ENCODE measurements at regions not wholly inside any gene's neighbourhood (a gene's known extent, or its start where the extent isn't known, plus 50 kb on each side); places are given as distances from the start of the nearest gene placed in this dataset.
"Not testable (repeated sequence)": the region's sequence is repeated elsewhere in the genome, so short reads cannot be mapped to it uniquely, and the experiment has no call there.

- no peak for DNase-seq
These were observed 136.4 kb downstream of the SST start for GRCh38 chr3:187533797-187534196.

- no peak for DNase-seq
These were observed 138.4 kb downstream of the SST start for GRCh38 chr3:187531831-187532230.

DNA sequence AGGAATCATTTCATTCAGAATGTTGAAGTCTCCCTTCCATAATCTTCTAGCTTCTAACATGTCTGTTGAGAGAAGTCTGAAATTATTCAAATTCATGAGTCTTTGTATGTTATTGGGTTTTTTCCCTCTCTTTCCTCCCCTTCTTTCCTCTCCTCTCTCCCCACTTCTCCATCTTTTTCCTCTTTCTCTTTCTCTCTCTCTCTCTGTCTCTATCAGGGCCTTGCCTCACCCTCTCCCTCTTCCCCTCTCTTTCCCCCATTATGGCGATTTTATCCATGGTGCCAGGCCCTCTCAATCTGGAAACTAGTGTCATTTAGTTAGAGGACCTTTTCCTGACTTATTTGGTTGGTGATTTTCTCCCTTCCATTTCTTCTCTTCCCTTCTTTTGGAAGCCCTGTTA lies 147.3 kb downstream of the SST start:
- no peak for DNase-seq

GRCh38 chr3:187522293-187522692 lies 147.9 kb downstream of the SST start:
- no peak for DNase-seq

DNA sequence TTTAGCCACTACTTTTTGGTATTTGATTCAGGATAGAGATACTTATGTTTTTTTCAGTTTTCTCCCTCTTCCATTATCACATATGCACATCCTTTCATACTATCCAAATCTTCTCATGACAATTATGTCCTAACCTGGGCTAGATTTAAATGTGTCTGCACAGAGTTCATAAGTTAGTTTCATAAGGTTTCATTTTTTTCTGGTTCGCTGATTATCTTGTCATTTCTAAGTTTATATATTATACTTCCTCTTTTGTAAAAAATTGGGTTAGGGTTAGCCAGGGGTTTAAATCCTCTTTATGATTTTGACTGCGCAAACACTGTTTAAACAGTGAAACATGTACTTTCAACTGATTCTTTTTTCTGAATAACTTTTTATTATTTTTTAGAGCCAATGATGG lies 148.6 kb downstream of the SST start:
- no peak for DNase-seq

DNA sequence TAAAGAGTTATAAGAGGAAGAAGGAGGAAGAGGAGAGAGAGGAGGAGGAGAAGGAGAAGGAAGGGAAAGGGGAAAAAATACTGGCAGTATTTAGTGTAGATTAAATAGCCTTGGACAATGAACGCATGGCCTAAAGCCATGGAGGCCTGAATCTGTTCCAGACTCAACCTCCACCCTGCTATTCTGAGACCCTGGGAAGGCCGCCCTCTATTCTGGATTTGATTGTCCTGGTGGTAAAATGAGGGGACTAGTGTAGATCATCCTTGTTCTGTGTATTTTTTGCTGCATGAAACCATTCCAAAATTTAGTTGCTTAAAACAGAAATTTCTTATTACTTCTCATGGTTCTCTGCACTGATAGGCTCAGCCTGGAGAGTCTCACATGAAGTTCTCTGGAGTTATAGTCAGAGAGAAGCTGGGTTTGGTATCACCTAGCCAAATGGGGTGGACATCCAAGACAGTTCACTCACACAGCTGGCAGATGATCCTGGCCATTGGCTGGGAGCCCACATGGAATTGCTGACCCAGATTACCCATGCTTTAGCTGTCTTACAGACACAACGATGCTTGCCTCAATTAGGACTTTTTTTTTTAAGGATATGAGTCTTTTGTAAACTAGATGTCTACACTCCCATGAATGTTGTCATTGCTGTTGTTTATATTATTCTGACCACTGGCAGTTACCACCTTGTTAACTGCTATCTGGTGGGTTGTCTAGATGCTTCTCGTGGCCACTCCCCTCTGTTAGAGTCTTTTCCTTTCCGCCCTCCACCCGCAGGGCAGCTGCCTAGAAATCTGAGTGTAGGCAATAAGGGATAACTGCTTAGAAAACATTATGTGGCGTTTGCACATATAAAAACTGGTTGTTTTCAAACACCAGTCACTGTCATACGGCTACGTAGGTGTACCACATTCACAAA lies 149.9 kb downstream of the SST start:
- no peak for DNase-seq

DNA sequence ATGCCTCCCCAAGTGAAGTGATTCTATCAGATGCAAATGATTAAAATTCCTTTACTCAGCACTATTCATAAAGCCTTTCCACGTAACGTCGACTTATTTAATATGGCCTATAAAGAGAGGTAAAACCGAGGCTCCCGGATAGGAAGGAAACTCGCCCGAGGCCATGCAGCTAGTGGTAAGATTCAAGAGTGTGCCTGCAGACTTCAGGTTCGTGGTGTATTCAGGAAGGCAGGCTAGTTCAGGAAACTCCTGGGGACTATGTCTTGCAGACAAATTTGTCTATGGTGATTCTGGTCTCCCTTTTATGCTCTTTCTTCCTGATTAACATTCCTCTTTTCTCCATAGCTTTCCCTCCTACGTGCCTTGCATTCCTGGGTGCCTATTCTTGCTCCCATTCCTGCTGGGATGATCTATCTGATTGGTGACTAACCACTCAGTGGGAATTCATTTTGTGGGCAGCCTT lies 150.7 kb downstream of the SST start:
- no peak for DNase-seq

- DNase-seq, result no peak
These were observed 150.4 kb downstream of the RTP4 start for GRCh38 chr3:187518616-187519015.

DNA sequence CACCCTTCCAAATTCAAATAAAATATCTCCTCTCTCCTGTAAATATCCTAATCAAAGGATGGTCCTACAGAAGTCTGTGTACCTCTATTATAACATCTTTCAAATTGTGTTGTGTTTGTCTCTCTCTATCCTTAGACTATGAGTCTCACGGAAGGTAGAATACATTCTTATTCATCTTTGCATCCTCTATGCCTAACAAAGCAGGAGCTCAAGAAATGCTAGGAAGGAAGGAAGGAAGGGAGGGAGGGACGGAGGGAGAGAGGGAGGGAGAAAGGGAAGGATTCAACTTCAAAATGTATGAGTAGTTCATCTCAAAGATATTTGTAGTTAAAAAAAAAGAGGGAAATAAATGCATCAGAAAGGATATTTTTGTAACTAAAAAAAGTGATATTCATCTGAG lies 150.0 kb downstream of the RTP4 start:
- DNase-seq, result no peak

GRCh38 chr3:187516446-187517185 lies 148.4 kb downstream of the RTP4 start:
- no peak for DNase-seq

DNA sequence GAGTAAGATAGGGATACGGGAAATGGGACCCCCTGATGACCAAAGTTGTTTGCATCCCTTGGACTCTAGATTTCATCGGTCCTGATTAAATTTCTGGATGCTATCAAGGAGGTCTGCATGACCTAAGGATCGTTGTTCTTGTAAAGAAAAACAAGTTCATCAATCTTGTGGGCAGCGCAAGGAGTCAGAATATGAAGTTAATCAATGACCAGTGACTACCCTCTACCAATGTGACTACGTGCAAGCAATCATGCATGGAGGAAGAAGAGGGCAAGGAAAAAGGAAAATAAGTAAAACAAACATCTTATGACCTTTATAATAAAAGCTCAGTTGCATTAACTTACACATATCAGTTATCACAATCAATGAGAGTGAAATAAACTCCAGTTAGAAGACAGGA lies 139.7 kb downstream of the RTP4 start:
- DNase-seq, result no peak

DNA sequence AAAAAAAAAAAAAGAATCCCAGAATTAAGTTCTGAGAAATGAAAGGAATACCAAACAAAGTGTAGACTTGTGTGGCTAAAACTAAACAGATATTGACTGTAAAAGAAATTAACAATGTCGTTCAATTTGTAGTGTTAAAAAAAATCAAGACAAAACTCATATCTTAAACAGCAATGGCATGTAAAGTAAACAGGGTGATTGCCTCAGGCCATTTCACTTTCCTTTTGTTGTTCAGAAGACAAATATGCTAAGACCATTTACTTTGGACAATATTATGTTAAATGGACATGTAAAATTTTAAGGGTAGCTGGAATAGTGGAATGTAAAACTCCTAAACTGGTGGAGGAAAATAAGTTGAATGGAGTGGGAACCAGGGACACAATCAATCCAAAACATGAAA lies 139.1 kb downstream of the RTP4 start:
- DNase-seq, result no peak

GRCh38 chr3:187504435-187504834 lies 136.2 kb downstream of the RTP4 start:
- DNase-seq, result no peak

DNA sequence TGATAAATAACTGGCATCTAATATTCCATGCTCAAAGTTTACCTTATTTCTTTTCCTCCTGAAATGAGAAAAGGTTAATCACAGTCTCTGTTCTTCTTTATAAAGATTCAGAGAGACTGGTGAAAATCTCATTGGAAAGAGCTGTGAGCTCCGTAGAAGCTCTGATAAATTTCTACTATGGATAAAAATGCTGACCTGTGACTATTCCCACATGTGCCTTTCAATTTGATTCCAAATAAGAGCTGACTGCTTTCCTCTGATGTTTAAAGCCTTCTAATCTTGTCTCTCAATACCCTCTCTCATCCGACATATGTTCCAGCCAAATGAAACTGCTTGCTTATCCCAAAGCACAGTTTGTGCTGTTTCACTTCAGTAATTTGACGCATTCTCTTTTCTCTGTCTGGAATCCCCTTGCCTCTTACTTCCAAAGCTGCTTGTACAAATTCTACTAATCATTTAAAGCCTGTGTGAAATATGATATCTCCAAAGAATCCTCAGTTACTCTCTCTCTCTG lies 130.1 kb downstream of the RTP4 start:
- DNase-seq, result no peak

GRCh38 chr3:187497052-187497451 lies 128.9 kb downstream of the RTP4 start:
- DNase-seq, result no peak

DNA sequence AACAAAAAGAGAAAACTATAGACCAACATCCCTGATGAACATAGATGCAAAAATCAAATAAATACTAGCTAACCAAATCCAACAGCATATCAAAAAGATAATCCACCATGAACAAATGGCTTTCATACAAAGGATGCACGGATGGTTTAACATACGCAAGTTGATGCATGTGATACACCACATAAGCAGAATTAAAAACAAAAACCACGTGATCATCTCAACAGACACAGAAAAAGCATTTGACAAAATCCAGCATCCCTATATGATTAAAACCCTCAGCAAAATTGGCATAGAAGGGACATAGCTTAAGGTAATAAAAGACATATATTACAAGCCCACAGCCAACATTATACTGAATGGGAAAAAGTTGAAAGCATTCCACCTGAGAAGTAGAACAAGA lies 125.9 kb downstream of the RTP4 start:
- not testable (repeated sequence) for DNase-seq

GRCh38 chr3:187491371-187491770 lies 123.2 kb downstream of the RTP4 start:
- DNase-seq, result no peak

DNA sequence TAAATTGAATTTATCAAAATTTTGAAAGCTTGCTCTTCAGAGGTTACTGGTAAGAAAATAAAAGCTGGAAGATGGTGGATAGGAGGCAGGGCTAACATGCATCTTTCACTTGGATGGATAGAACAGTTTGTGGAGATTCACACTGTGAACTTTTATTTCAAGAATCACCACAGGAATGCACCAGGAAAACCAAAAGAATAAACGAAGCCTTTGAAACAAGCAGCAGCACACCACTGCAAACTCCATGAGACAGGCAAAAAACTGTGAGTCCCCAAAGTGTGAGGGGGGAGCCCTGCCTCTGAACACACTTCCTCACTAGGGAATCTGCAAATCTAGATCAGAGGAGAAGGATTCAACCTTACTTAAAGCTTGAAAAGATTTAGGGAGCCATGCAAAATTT lies 122.2 kb downstream of the RTP4 start:
- no peak for DNase-seq

GRCh38 chr3:187484547-187485295 lies 116.5 kb downstream of the RTP4 start:
- DNase-seq, result no peak

GRCh38 chr3:187481426-187481825 lies 113.2 kb downstream of the RTP4 start:
- no peak for DNase-seq

DNA sequence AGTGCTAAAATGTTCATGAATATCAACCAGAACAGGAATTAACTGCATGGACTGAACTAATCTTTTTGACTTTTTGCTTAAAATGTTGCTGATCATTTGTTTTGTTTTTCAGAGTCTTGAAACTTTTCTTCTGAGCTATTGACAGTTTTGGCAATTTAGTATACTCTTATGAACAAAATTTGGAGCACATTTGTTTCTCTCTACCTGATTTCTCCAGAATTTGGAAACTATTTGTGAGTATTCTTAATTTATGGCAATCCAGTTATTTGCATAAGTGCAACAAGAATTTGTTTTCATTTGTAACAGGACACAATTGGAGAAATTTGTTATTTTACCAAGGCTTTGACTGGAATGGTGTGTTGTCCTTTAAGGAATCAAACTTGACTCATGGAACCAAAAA lies 107.4 kb downstream of the RTP4 start:
- DNase-seq, result not testable (repeated sequence)

- no peak for DNase-seq
These were observed 105.7 kb downstream of the RTP4 start for GRCh38 chr3:187473778-187474406.

DNA sequence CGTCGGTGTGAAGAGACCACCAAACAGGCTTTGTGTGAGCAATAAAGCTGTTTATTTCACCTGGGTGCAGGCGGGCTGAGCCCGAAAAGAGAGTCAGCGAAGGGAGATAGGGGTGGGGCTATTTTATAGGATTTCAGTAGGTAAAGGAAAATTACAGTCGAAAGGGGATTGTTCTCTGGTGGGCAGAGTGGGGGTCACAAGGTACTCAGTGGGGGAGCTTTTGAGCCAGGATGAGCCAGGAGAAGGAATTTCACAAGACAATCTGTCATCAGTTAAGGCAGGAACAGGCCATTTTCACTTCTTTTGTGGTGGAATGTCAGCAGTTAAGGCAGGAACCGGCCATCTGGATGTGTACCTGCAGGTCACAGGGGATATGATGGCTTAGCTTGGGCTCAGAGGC lies 98.1 kb downstream of the RTP4 start:
- DNase-seq, result not testable (repeated sequence)
